ENCODE measurements at regions not wholly inside any gene's neighbourhood (a gene's known extent, or its start where the extent isn't known, plus 50 kb on each side); places are given as distances from the start of the nearest gene placed in this dataset.

GRCh38 chr9:75644649-75645048 is 245.8 kb upstream of the PCSK5 start:
- TF ChIP-seq RAD21 (IDR thresholded peaks at IDR 0.05; ENCODE audit: low read depth), result no peak
- peak; percentile 58 for TF ChIP-seq NFIC (IDR thresholded peaks at IDR 0.05)
- TF ChIP-seq EP300 (IDR thresholded peaks at IDR 0.05; ENCODE audit: borderline replicate concordance), result no peak
- no peak for TF ChIP-seq CREB1 (IDR thresholded peaks at IDR 0.05; ENCODE audit: low read depth)
- TF ChIP-seq EGR1 (IDR thresholded peaks at IDR 0.05), result no peak
- TF ChIP-seq, protein P1, sequence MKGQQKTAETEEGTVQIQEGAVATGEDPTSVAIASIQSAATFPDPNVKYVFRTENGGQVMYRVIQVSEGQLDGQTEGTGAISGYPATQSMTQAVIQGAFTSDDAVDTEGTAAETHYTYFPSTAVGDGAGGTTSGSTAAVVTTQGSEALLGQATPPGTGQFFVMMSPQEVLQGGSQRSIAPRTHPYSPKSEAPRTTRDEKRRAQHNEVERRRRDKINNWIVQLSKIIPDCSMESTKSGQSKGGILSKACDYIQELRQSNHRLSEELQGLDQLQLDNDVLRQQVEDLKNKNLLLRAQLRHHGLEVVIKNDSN (IDR thresholded peaks at IDR 0.05), result no peak

DNA sequence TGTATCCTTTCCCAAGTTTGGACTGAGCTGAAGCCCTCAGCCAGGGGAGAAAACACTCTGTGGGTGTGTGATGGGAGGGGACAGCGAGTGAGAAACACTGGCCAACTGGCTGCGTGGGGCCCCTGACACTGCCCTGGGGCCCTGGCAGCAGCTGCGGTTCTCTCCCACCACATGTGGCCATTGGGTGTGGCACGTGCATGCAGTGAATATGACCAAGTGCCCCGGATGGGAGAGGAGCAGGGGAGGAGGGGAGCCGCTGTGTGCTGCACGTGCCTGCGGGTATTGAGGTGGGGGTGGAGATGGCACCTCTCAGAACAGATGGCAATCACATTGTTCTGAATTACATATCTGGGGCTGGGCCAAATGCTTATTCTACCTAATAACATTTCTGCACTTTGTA is 242.4 kb upstream of the PCSK5 start:
- no peak for TF ChIP-seq YY1 (IDR thresholded peaks at IDR 0.05; ENCODE audit: low read depth)

DNA sequence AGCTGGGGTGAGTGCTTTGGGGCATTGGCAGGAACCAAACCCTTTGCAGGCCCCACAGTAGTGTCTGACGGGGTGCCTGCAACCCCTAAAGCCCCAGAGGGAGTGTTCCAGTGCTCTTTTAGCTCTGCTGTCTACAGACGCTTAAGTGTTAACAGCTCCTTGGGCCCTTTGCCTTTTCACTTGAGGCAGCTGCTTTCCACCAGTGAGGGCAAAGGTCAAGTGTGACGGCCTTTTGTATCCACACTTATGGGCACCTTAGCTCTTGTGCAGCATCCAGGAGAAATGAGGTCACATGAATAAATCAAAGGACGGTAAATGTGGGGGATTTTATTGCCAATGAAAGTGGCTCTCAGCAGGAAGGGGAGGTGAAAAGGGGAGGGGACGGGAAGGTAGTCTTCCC is 241.4 kb upstream of the PCSK5 start:
- TF ChIP-seq, protein P2, sequence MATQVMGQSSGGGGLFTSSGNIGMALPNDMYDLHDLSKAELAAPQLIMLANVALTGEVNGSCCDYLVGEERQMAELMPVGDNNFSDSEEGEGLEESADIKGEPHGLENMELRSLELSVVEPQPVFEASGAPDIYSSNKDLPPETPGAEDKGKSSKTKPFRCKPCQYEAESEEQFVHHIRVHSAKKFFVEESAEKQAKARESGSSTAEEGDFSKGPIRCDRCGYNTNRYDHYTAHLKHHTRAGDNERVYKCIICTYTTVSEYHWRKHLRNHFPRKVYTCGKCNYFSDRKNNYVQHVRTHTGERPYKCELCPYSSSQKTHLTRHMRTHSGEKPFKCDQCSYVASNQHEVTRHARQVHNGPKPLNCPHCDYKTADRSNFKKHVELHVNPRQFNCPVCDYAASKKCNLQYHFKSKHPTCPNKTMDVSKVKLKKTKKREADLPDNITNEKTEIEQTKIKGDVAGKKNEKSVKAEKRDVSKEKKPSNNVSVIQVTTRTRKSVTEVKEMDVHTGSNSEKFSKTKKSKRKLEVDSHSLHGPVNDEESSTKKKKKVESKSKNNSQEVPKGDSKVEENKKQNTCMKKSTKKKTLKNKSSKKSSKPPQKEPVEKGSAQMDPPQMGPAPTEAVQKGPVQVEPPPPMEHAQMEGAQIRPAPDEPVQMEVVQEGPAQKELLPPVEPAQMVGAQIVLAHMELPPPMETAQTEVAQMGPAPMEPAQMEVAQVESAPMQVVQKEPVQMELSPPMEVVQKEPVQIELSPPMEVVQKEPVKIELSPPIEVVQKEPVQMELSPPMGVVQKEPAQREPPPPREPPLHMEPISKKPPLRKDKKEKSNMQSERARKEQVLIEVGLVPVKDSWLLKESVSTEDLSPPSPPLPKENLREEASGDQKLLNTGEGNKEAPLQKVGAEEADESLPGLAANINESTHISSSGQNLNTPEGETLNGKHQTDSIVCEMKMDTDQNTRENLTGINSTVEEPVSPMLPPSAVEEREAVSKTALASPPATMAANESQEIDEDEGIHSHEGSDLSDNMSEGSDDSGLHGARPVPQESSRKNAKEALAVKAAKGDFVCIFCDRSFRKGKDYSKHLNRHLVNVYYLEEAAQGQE (IDR thresholded peaks at IDR 0.05; ENCODE audit: low read depth), result no peak
- TF ChIP-seq YY1 (IDR thresholded peaks at IDR 0.05; ENCODE audit: low read depth), result no peak
- no peak for TF ChIP-seq CEBPB (IDR thresholded peaks at IDR 0.05)

DNA sequence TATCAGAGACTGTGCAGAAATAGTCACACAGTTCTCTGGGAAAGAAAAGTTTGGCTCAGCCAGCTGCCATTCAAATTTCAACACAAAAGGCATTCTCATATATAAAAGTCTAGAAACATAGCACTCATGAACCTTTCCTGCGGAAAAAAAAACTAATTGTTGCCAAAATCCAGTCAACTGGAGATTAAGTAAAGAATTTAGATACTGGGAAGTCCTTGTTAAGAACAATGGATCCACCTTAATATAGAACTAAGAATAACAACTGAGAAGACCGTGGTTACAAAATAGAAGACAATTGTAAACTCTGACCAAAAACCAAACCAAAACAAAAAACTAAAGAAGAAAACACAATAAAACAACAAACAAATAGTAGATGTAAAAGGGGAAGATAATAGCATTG is 238.8 kb upstream of the PCSK5 start:
- TF ChIP-seq, protein P2 (IDR thresholded peaks at IDR 0.05; ENCODE audit: low read depth), result no peak
- TF ChIP-seq ZBTB7A (IDR thresholded peaks at IDR 0.05; ENCODE audit: low read depth) (no peak), NFIC (IDR thresholded peaks at IDR 0.05) (no peak), YY1 (IDR thresholded peaks at IDR 0.05; ENCODE audit: low read depth) (no peak)

DNA sequence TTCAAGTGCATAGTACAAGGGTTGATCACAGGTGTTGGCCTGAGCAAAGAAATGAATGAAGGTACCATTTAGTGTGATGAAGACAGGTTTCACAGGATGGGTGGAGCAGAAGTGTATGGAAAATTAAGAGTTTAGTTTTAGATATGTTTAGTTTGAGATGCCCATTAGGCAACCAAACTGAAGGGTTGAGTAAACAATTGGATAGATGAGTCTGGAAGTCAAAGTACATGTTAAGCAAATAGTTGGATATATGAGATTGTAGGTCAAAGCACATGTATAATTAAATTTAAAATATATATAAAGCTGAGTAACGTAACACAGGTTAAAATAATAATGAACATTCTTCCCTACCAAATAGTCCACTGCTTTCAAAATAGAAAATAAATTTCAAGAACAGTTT is 237.1 kb upstream of the PCSK5 start:
- TF ChIP-seq CREB1 (IDR thresholded peaks at IDR 0.05; ENCODE audit: low read depth), result no peak

DNA sequence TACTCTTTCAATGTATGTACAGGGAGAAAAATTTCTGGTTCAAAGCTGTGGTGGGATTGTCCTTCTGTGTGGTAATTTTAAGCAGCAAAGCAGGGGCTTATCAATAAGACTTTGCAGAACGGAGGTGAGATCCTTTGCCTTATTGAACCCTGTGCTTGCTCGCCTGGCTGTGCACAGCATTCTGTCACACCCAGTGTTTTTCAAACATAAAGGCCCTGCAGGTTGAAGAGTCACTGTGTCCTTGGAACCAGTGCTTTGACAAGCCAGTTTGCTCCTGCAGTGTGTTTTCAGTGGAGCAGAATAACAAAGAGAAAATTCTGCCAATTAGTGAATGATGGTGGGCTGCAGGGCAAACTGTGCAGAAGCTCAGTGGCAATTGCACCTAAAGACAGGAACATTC is 236.7 kb upstream of the PCSK5 start:
- TF ChIP-seq TCF12 (IDR thresholded peaks at IDR 0.05; ENCODE audit: low read depth) (no peak), EGR1 (IDR thresholded peaks at IDR 0.05) (no peak), YY1 (IDR thresholded peaks at IDR 0.05; ENCODE audit: low read depth) (no peak)
- TF ChIP-seq, protein P2 (IDR thresholded peaks at IDR 0.05; ENCODE audit: low read depth), result no peak
- TF ChIP-seq, protein P1 (IDR thresholded peaks at IDR 0.05), result no peak

- TF ChIP-seq TAF1 (IDR thresholded peaks at IDR 0.05; ENCODE audit: low read depth) (no peak), EGR1 (IDR thresholded peaks at IDR 0.05) (no peak), RAD21 (IDR thresholded peaks at IDR 0.05; ENCODE audit: low read depth) (no peak), ZBTB7A (IDR thresholded peaks at IDR 0.05; ENCODE audit: low read depth) (no peak), CREB1 (IDR thresholded peaks at IDR 0.05; ENCODE audit: low read depth) (no peak), YY1 (IDR thresholded peaks at IDR 0.05; ENCODE audit: low read depth) (no peak), FOXM1 (IDR thresholded peaks at IDR 0.05; ENCODE audit: borderline replicate concordance, low read depth) (no peak), CEBPB (IDR thresholded peaks at IDR 0.05) (no peak), MAX (IDR thresholded peaks at IDR 0.05) (no peak), TCF12 (IDR thresholded peaks at IDR 0.05; ENCODE audit: low read depth) (no peak), TEAD4 (IDR thresholded peaks at IDR 0.05) (no peak), NFIC (IDR thresholded peaks at IDR 0.05) (no peak), EP300 (IDR thresholded peaks at IDR 0.05; ENCODE audit: borderline replicate concordance) (no peak)
- TF ChIP-seq, protein P1 (IDR thresholded peaks at IDR 0.05), result no peak
- TF ChIP-seq, protein P2 (IDR thresholded peaks at IDR 0.05; ENCODE audit: low read depth), result no peak
These were observed 233.5 kb upstream of the PCSK5 start for GRCh38 chr9:75657015-75657414.

Data from Ishikawa (cell line).